A673 (cell line): ENCODE measurements at regions not wholly inside any gene's neighbourhood (a gene's known extent, or its start where the extent isn't known, plus 50 kb on each side); places are given as distances from the start of the nearest gene placed in this dataset.

Experiments used
- BruUV-seq: library from RNA; stranded (reverse); fragments of 400-500 nt; replicated peaks from 2 replicates; lab custom pipeline; 2021; lab: Mats Ljungman, UMichigan
- CTCF ChIA-PET: fragments of 300-600 bp; sonication (Branson Sonifier 250); formaldehyde crosslinking; loops from one replicate; lab custom pipeline; 2022; ENCODE audit warnings: antibody characterized with exemption; lab: Charles Lee
- POLR2A ChIA-PET: fragments of 300-600 bp; sonication (Branson Sonifier 250); formaldehyde crosslinking; loops from one replicate; lab custom pipeline; 2022; ENCODE audit warnings: antibody characterized with exemption; ENCODE audit not compliant: low non-redundant PET; lab: Charles Lee
- DNase-seq: peaks from one replicate; pipeline ENCODE4 v3.0.0-alpha.2; 2015; ENCODE audit warnings: low spot score
- H3K27ac ChIP-seq: fragments of 200-600 bp; sonication (generic); 2 replicates; pipeline ENCODE4 v1.5.1; 2016; ENCODE audit warnings: mixed run types, low read depth, mild to moderate bottlenecking, mixed read lengths, antibody characterized with exemption, low read length; ENCODE audit not compliant: poor library complexity, severe bottlenecking
- H3K27me3 ChIP-seq: fragments of 200-600 bp; sonication (generic); replicated peaks from 2 replicates; pipeline ENCODE4 v1.6.1; 2017; ENCODE audit warnings: mixed run types, low read depth, mild to moderate bottlenecking, mixed read lengths, antibody characterized with exemption, low read length; ENCODE audit not compliant: insufficient read depth, poor library complexity
- H3K36me3 ChIP-seq: fragments of 200-600 bp; sonication (generic); 2 replicates; pipeline ENCODE4 v1.6.1; 2016; ENCODE audit warnings: mixed run types, mild to moderate bottlenecking, mixed read lengths, antibody characterized with exemption, low read length; ENCODE audit not compliant: insufficient read depth, poor library complexity, severe bottlenecking
- H3K4me1 ChIP-seq: fragments of 200-600 bp; sonication (generic); 2 replicates; pipeline ENCODE4 v1.6.1; 2017; ENCODE audit warnings: mixed run types, mild to moderate bottlenecking, mixed read lengths, antibody characterized with exemption, low read length; ENCODE audit not compliant: insufficient read depth, poor library complexity, severe bottlenecking
- H3K4me3 ChIP-seq: fragments of 200-600 bp; sonication (generic); 2 replicates; pipeline ENCODE4 v1.5.1; 2016; ENCODE audit warnings: low read depth, mixed run types, mild to moderate bottlenecking, mixed read lengths, low read length; ENCODE audit not compliant: poor library complexity, severe bottlenecking
- H3K9me3 ChIP-seq: fragments of 200-600 bp; sonication (generic); 2 replicates; pipeline ENCODE4 v1.6.1; 2016; ENCODE audit warnings: mixed run types, low read depth, mild to moderate bottlenecking, mixed read lengths, antibody characterized with exemption, low read length; ENCODE audit not compliant: poor library complexity, severe bottlenecking
- CTCF ChIP-seq: fragments of 300-800, 200-600 bp; sonication (generic); conservative IDR thresholded peaks from 2 replicates; pipeline ENCODE4 v1.5.1; 2017; ENCODE audit warnings: low read depth, mild to moderate bottlenecking, antibody characterized with exemption, low read length, moderate library complexity, mixed read lengths
- EZH2 ChIP-seq: fragments of 200-600 bp; sonication (generic); IDR thresholded peaks from 2 replicates; pipeline ENCODE4 v1.6.1; 2017; ENCODE audit warnings: borderline replicate concordance, low read depth, mild to moderate bottlenecking, mixed read lengths, antibody characterized with exemption, low read length; ENCODE audit not compliant: poor library complexity, severe bottlenecking
- intact Hi-C: fragments of 100-400 bp; cut with micrococcal nuclease; formaldehyde crosslinking; loops from one replicate; pipeline ENCODE4 v1.10.0; 2022; ENCODE audit not compliant: unreplicated experiment

DNA sequence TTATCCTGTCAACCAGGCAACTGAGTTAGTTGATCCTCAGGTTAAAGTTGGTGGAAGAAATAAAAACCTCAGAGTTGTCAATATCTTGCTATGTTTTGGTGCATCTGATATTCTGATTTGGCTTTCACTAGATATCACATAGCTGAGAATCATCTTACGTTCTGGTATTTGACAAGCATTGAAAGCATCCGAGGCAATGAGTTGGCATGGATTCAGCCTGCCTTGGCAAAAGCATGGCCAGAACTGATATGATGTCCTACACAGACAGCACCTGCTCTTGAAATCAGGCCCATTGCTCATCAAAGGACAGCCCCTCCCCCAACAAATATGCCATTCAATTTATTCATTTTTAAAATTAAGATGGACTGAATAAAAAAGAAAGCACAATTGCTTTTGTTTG lies 320.7 kb upstream of the ATP2B1 start:
- H3K9me3 ChIP-seq, result no peaks in the 10 kb centered on the region
- peak overlapping the region; percentile 1 for H3K4me3 ChIP-seq
- peaks cover 22% of the 10 kb centered on the region for H3K4me1 ChIP-seq
- ChIA-PET CTCF (interaction anchor here (1.2 kb wide), 1 partner anchor 16 kb away, joined by 3 read pairs; no protein-coding TSS in a partner anchor), POLR2A (no interaction called here)
- no peak for DNase-seq
- H3K27me3 ChIP-seq, result no peaks in the 10 kb centered on the region
- TF ChIP-seq CTCF (no peak), EZH2 (no peak)
- H3K27ac ChIP-seq, result peak overlapping the region; percentile 25
- intact Hi-C loops, result no loop called here
- H3K36me3 ChIP-seq, result no peaks in the 10 kb centered on the region
- BruUV-seq, result no TSS peak

DNA sequence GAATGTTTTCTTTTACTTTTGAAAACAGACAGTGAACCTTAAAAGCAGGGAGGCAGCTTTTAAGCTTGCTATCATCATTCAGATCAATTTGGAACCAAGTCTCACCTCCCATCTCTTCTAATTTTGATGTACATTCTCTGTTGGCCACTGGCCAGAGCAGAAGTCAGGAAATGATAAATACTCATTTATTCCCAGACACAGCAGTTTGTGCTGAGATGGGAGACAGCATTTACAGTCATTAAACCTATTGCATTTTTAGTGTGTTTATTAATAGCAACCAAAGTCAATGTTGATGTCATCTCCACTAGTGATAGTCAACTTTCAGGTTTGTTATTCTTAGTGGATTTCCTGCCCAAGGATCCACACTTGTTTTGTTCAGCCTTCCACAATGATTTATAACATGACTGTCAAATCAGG lies 320.0 kb upstream of the ATP2B1 start:
- BruUV-seq, result no TSS peak
- no peaks in the 10 kb centered on the region for H3K27me3 ChIP-seq
- ChIA-PET CTCF (interaction anchor here (1.2 kb wide), 1 partner anchor 15 kb away, joined by 3 read pairs; no protein-coding TSS in a partner anchor), POLR2A (no interaction called here)
- peak; percentile 90 for DNase-seq
- peak overlapping the region; percentile 25 for H3K27ac ChIP-seq
- H3K9me3 ChIP-seq, result no peaks in the 10 kb centered on the region
- peaks cover 22% of the 10 kb centered on the region for H3K4me1 ChIP-seq
- H3K4me3 ChIP-seq, result peak overlapping the region; percentile 1
- TF ChIP-seq EZH2 (no peak), CTCF (no peak)
- H3K36me3 ChIP-seq, result no peaks in the 10 kb centered on the region
- intact Hi-C loops, result no loop called here

DNA sequence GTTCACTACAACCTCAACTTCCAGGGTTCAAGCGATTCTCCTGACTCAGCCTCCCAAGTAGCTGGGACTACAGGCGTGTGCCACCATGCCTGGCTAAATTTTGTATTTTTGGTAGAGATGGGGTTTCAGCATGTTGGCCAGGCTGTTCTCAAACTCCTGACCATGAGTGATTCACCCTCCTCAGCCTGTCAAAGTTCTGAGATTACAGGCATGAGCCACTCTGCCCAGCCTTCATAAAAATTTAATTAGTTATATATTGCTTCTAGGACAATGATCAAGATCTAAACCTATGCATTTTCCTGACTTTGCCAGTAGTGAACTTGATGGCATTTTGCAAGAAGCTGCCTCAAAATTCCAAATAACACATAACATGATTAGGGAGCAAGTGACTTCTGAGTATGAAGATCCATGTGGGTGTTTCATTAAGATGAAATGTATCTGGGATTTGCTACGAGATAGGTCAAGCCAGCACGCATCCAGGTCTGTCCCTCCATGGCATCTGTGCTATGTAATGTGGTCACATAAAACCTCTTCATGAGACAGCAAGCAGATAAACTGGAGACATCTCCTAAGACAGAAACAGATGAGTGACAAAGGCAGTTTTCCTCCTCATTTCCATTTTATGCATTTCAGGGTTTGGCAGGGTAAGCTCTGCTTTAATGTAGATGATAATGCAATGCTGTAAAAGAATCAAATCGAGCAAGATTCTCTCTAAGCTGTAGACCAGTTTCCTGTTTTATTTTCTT lies 319.4 kb upstream of the ATP2B1 start:
- no peaks in the 10 kb centered on the region for H3K9me3 ChIP-seq
- no peak for DNase-seq
- no peaks in the 10 kb centered on the region for H3K27me3 ChIP-seq
- no TSS peak for BruUV-seq
- H3K4me3 ChIP-seq, result peak overlapping the region; percentile 1
- CTCF ChIA-PET, result interaction anchor here (1.2 kb wide), 1 partner anchor 15 kb away, joined by 3 read pairs; no protein-coding TSS in a partner anchor
- intact Hi-C loops, result no loop called here
- H3K36me3 ChIP-seq, result no peaks in the 10 kb centered on the region
- H3K4me1 ChIP-seq, result peaks cover 22% of the 10 kb centered on the region
- TF ChIP-seq CTCF (no peak), EZH2 (no peak)
- POLR2A ChIA-PET, result no interaction called here
- H3K27ac ChIP-seq, result peak overlapping the region; percentile 25
